Urinary bladder (tissue), 3 donors: ENCODE measurements at regions not wholly inside any gene's neighbourhood (a gene's known extent, or its start where the extent isn't known, plus 50 kb on each side); places are given as distances from the start of the nearest gene placed in this dataset.

Experiments
- DNase-seq: peaks from one replicate; pipeline ENCODE4 v3.0.0-alpha.2; 2015; ENCODE audit errors: extremely low spot score
- H3K27ac ChIP-seq: one replicate; pipeline ENCODE4 v1.5.1; 2013; ENCODE audit warnings: low read depth, mild to moderate bottlenecking, moderate library complexity
- H3K36me3 ChIP-seq: one replicate; pipeline ENCODE4 v1.6.1; 2013; ENCODE audit warnings: mild to moderate bottlenecking, moderate library complexity; ENCODE audit not compliant: insufficient read depth
- H3K4me1 ChIP-seq: one replicate; pipeline ENCODE4 v1.6.1; 2013; ENCODE audit warnings: mild to moderate bottlenecking, moderate library complexity; ENCODE audit not compliant: insufficient read depth
- H3K4me3 ChIP-seq: one replicate; pipeline ENCODE4 v1.5.1; 2013; ENCODE audit warnings: low read depth, low read length
- WGBS: extraction: QIAGEN DNeasy Blood & Tissue Kit; methylation state at CpG from one replicate; pipeline ENCODE4 v1.1.7; 2013; 5-methylcytosine and 5-hydroxymethylcytosine counted together
- donor health status: healthy with polysubstance abuse.
- donor health status: healthy.

- H3K4me3 ChIP-seq: no peak overlapping the region
- no peak for DNase-seq
- 78% methylated on average over 15 of the region's 15 CpGs for WGBS
These were observed 463.3 kb downstream of the BRD1 start for GRCh38 chr22:49364398-49364797.

GRCh38 chr22:49363526-49364230 is 464.0 kb downstream of the BRD1 start:
- no peak for DNase-seq
- no peak overlapping the region for H3K27ac ChIP-seq
- no peak overlapping the region for H3K4me3 ChIP-seq
- H3K36me3 ChIP-seq: no peaks in the 10 kb centered on the region
- H3K4me1 ChIP-seq: no peaks in the 10 kb centered on the region
- WGBS: 88% methylated on average over 27 of the region's 27 CpGs

More at GRCh38 chr22:49364398-49364797, 463.3 kb downstream of the BRD1 start:
- no peak overlapping the region for H3K27ac ChIP-seq
- H3K36me3 ChIP-seq: no peaks in the 10 kb centered on the region
- H3K4me1 ChIP-seq: no peaks in the 10 kb centered on the region

GRCh38 chr22:49362211-49362839 is 465.3 kb downstream of the BRD1 start:
- H3K4me3 ChIP-seq: no peak overlapping the region
- WGBS: 56% methylated on average over 13 of the region's 13 CpGs

GRCh38 chr22:49361164-49361563 is 466.5 kb downstream of the BRD1 start:
- DNase-seq: no peak
- no peak overlapping the region for H3K4me3 ChIP-seq
- H3K4me1 ChIP-seq: no peaks in the 10 kb centered on the region
- no peaks in the 10 kb centered on the region for H3K36me3 ChIP-seq
- 55% methylated on average over 4 of the region's 4 CpGs for WGBS
- H3K27ac ChIP-seq: no peak overlapping the region

More at GRCh38 chr22:49362211-49362839, 465.3 kb downstream of the BRD1 start:
- no peaks in the 10 kb centered on the region for H3K4me1 ChIP-seq
- H3K27ac ChIP-seq: no peak overlapping the region
- no peak for DNase-seq
- H3K36me3 ChIP-seq: no peaks in the 10 kb centered on the region

GRCh38 chr22:49360746-49361145 is 466.9 kb downstream of the BRD1 start:
- 40% methylated on average over 3 of the region's 3 CpGs for WGBS
- no peaks in the 10 kb centered on the region for H3K4me1 ChIP-seq
- H3K27ac ChIP-seq: no peak overlapping the region
- no peaks in the 10 kb centered on the region for H3K36me3 ChIP-seq
- no peak overlapping the region for H3K4me3 ChIP-seq
- DNase-seq: no peak

GRCh38 chr22:49359076-49359475 is 468.6 kb downstream of the BRD1 start:
- WGBS: 60% methylated on average over 8 of the region's 8 CpGs
- H3K36me3 ChIP-seq: no peaks in the 10 kb centered on the region
- H3K4me1 ChIP-seq: no peaks in the 10 kb centered on the region
- no peak for DNase-seq
- H3K27ac ChIP-seq: no peak overlapping the region
- H3K4me3 ChIP-seq: no peak overlapping the region

- no peak overlapping the region for H3K27ac ChIP-seq
- no peaks in the 10 kb centered on the region for H3K36me3 ChIP-seq
- no peak overlapping the region for H3K4me3 ChIP-seq
- 88% methylated on average over 20 of the region's 20 CpGs for WGBS
- no peaks in the 10 kb centered on the region for H3K4me1 ChIP-seq
- no peak for DNase-seq
These were observed 469.8 kb downstream of the BRD1 start for GRCh38 chr22:49357661-49358440.

- no peak for DNase-seq
- WGBS: 88% methylated on average over 3 of the region's 3 CpGs
These were observed 471.2 kb downstream of the BRD1 start for GRCh38 chr22:49356428-49356827.

GRCh38 chr22:49355211-49355920 is 472.3 kb downstream of the BRD1 start:
- Histone ChIP-seq H3K4me1 (no peaks in the 10 kb centered on the region), H3K36me3 (no peaks in the 10 kb centered on the region), H3K4me3 (no peak overlapping the region), H3K27ac (no peak overlapping the region)
- 85% methylated on average over 18 of the region's 18 CpGs for WGBS
- DNase-seq: no peak

More at GRCh38 chr22:49356428-49356827, 471.2 kb downstream of the BRD1 start:
- Histone ChIP-seq H3K27ac (no peak overlapping the region), H3K36me3 (no peaks in the 10 kb centered on the region), H3K4me1 (no peaks in the 10 kb centered on the region), H3K4me3 (no peak overlapping the region)

- no peaks in the 10 kb centered on the region for H3K4me1 ChIP-seq
- H3K36me3 ChIP-seq: no peaks in the 10 kb centered on the region
- no peak for DNase-seq
- no peak overlapping the region for H3K4me3 ChIP-seq
- H3K27ac ChIP-seq: no peak overlapping the region
- 58% methylated on average over 14 of the region's 14 CpGs for WGBS
These were observed 473.0 kb downstream of the BRD1 start for GRCh38 chr22:49354516-49355210.

GRCh38 chr22:49353235-49353634 is 474.4 kb downstream of the BRD1 start:
- Histone ChIP-seq H3K4me3 (no peak overlapping the region), H3K27ac (no peak overlapping the region), H3K36me3 (no peaks in the 10 kb centered on the region), H3K4me1 (no peaks in the 10 kb centered on the region)
- DNase-seq: no peak
- 84% methylated on average over 17 of the region's 17 CpGs for WGBS

- Histone ChIP-seq H3K4me1 (no peaks in the 10 kb centered on the region), H3K27ac (no peak overlapping the region), H3K4me3 (no peak overlapping the region), H3K36me3 (no peaks in the 10 kb centered on the region)
- WGBS: 83% methylated on average over 29 of the region's 29 CpGs
- no peak for DNase-seq
These were observed 475.1 kb downstream of the BRD1 start for GRCh38 chr22:49352361-49353169.
